HG03439 (cell line): ENCODE measurements at regions not wholly inside any gene's neighbourhood (a gene's known extent, or its start where the extent isn't known, plus 50 kb on each side); places are given as distances from the start of the nearest gene placed in this dataset.
"Not testable (repeated sequence)": the region's sequence is repeated elsewhere in the genome, so short reads cannot be mapped to it uniquely, and the experiment has no call there.

Experiments used
- ATAC-seq: cut with Tn5 transposase; IDR thresholded peaks from one replicate; pipeline ENCODE4 v1.9.1; 2021; ENCODE audit warnings: mild to moderate bottlenecking, moderate library complexity; ENCODE audit not compliant: unreplicated experiment

DNA sequence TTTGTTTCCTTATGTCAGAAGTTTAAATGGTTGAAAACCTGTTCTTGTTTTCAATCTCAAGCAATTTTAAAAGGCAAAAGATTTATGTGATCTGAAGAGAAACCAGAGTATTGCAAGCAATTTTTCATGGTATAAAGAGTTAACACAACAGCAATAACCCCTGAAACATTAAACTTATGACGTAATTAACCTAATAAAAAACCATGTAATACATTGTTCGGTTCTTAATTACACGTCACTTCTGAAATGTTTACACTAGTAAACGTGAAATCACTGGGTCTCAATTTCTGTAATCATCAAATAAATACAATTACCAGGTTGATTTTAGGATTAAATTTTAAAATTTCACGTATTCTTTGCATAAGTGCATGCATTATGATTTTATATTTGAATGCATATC is 914.5 kb downstream of the NLGN4X start:
- no peak for ATAC-seq

DNA sequence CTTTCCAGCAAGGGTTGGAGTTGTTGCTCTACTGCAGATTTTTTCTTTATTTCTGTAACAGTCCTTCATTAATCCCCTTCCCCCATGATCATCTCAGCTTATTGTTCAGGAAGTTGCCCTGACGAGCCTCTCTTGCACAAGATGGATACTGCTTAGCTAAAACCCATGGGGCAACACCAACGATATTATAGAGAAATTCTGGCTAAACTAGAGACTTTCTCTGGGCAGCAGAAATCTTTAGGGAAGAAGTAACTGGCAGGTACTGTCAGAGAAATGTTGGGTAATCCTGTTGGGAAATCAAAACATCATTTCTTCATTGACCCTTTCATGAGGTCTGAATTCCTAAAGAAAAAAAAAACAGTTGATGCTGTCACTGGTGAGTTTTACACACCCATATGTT is 921.3 kb downstream of the NLGN4X start:
- no peak for ATAC-seq

DNA sequence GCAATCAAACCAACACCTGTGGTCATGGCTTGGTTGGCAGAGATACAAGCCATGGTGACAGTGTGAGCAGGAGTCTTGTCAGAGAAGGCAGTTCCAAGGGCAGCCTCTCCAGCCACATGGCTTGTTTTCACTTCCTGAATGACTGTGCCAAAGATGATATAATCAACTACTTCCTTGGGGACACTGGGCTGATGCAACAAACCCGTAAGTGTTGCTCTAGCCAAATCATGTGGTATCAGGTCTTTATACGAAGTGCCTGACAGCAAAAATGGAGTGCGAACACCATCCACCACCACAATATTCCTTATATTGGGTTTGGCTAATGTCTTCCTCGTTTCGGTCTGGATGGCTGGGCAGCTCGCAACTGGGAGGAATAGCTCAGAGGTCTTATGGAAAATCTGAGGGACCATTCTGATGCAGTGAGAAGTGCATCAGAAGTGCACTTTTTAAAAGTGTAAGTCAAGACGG is 922.0 kb downstream of the NLGN4X start:
- no peak for ATAC-seq

DNA sequence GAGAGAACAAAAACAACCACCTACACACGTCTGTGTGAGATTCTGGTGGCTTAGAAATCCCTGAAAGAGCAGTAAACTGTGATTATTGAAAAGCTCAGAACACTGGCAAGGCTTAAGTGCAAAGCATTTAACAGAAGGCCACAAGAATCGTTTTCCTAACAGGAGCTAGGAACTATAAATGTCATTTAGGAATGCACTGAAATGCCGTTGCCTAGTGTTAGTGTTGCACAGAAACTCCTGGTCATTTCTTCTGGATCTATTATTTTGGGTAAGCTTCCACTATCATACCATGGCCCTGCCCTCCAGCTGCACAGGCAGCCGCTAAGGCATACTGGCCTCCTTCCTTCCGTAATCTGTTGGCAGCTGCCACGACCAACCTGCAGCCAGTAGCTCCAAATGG is 923.2 kb downstream of the NLGN4X start:
- ATAC-seq, result no peak

DNA sequence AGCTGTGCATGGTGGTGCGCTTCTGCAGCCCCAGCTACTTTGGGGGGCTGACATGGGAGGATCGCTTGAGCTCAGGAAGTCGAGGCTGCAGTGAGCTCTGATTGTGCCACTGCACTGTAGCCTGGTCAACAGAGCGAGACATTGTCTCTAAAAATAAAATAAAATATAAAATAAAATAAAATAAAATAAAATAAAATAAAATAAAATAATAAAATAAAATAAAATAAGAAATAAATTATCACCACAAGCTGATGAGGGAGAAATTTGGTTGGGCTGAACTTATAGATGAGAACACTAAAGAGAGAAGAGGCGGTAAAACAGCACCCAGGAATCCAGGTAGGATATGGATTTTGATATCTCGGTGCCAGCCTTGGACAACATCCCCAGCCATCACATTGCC is 933.7 kb downstream of the NLGN4X start:
- no peak for ATAC-seq

DNA sequence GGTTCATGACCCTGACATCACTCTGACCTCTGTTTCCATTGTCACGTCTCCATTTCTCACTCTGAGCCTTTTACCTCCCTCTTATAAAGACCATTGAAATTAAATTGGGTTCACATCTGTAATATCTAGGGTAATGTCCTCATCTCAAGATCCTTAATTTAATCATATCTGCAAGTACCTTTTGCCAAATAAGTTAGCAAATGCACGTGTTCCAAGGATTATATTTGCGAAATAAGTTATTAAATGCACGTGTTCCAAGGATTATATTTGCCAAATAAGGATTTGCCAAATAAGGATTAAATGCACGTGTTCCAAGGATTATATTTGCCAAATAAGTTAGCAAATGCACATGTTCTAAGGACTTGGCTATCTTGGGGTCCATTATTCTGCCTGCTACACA is 938.0 kb downstream of the NLGN4X start:
- no peak for ATAC-seq

DNA sequence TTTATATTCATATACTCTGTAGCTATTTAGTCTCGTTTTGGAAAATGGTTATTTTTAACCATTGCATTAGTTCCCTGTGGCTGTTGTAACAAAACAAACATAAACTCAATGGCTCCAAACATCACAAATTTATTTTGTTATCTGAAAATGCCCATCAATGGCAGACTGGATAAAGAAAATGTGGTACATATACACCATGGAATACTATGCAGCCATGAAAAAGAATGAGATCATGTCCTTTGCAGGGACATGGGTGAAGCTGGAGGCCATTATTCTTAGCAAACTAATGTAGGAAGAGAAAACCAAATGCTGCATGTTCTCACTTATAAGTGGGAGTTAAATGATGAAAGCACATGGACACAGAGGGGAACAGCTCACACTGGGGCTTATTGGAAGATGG is 938.7 kb downstream of the NLGN4X start:
- not testable (repeated sequence) for ATAC-seq

DNA sequence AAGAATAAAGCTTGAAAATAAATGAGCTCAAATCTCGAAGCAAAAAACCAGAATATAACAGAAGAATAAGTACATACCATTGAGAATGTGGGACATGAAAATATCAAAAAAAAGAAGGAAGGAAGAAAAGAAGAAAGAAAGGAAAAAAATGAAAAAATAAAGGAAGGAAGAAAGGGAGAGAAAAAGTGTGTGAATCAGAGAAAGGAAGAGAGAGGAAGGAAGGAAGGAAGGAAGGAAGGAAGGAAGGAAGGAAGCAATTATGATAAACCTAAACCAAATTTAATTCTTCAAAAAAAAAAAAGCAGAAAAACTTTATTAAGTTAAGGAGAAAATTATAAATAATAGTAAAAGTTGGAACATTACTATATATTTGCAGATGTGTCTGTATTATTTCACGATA is 949.8 kb downstream of the NLGN4X start:
- ATAC-seq, result no peak

DNA sequence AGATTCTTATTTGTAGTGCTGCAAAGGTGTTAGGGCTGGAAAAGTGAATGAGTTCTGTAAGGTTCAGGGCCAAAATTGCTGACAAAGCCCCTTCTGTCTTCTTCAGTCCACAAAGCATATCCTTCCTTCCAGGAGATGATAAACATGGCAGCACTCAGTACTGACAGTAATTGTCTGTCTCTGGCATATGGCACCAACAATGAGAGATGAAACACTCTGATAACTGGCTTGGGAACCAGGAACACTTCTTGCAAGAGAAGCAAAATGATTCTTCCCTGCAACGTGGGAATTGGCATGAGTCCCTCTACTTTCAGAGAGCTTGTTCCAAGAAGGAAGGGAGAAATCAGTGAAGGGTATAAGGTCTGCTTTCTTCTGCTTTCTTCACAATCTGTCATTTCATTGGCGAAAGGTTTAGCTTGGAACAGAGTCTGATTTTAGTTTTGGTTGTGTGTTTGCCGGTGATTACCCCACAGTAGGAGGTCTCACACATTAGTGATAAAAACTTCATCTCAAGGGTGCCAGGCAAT is 963.3 kb downstream of the NLGN4X start:
- no peak for ATAC-seq

DNA sequence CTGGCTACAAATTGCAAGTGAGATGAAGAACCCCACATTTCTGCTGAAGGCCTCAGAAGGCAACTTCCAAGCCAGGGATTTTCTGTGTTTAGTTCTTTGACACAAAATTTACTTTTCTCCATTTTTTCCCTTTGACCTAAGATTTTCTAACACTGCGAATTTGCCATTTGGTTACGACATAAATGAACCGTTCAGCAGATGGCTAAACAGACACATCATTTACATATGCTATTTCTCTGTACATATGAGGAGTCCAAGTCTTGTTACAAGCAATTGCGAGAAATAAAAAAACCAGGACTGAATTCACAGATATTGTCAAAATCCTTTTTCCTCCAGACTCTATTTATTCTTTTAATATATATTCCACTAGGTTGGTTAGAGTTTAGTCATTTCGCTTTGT is 978.6 kb downstream of the NLGN4X start:
- no peak for ATAC-seq

DNA sequence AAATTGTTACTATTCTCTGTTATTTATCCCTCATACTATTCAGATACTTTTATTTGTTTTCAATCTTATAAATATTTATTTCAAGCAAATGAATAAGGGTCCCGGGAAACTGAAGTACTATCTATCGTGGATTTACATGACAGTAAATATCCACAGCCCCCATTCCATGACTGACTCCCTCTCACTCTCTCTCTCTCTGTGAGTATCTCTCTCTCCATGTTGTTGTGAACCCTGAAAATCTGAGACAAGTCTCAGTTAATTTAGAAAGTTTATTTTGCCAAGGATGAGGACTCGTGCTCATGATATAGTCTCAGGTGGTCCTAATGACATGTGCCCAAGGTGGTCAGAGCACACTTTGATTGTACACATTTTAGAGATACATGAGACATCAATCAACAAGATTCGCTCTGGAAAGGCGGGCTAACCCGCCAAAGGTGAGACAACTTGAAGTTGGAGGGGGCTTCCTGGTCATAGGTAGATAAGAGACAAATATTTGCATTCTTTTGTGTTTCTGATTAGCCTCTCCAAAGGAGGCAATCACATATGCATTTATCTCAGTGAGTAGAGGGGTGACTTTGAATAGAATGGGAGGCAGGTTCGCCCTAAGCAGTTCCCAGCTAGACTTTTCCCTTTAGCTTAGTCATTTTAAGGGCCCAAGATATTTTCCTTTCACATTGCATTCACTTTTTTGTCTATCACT is 986.4 kb downstream of the NLGN4X start:
- no peak for ATAC-seq

DNA sequence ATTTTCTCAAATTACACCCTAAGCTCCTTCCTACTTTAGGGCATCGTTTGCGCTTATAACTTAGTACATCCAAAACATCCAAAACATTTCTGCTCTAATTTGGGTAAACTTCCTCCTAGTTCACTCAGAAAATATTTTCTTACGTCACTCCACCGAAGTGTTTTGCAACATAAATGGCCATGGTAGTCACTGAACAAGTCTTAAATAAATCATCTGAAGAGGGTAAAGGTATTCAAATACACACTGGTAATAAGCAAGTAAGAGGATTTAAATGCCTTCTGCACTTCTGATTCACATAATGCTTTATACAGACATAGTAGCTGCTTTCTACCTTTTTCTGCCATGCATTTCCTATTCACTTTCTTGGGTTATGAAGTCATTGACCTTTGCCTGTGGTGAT is 991.9 kb downstream of the NLGN4X start:
- ATAC-seq, result no peak

DNA sequence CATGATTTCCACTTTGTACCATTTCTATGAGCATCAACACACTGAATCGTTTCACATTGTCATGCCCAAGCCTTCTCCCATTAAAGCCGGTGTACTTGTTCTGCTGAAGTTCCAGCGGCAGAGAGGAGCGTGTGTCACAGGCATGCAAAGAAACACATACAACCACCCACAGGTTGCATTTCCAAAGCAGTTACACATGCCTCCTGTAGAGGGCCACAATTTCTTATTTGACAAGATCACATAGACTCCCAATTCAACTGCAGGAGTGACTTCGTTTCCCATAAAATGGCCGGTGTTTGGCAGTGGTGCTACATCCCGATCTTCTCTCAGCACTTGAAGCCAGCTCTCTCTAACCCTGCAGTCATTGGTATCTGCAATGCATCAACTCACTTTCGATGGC is 992.6 kb downstream of the NLGN4X start:
- ATAC-seq, result no peak

DNA sequence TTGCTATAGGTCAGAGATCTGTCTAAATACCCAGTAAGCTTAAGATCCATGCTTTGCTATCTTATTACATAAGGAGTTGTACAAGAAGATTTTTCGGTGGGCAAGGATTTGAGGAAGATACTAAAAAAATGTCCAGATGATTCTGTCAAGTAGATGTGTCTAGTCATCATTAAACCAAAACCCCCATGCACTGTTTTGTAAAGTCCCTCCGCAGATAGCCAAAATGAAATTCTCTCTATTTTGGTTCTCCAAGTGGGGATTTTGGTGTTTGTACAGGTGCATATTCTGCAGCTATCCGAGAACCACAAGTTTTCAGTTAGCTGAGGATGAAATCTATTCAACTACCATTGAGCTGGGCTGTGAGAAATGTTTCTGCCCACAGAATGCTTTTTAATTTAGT is 994.8 kb downstream of the NLGN4X start:
- ATAC-seq, result no peak

DNA sequence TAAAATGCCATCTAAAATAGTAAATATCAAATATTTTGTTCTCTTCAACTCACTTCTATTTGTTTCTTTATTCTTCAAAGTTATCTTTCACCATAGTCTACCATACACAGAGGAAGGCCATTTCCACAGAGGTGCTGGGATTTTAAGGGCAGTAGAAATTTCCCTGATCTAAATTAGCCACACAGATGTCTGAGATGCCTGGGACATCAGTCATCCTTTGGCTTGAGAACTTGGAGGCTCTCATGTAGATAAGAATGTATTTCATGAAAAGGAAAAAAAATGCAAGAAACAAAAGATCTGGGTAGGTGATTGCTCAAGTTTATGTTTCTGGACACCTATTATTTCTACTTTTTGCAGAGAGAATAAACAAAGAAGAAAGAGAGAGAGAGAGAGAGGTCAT is 1008.2 kb downstream of the NLGN4X start:
- no peak for ATAC-seq

DNA sequence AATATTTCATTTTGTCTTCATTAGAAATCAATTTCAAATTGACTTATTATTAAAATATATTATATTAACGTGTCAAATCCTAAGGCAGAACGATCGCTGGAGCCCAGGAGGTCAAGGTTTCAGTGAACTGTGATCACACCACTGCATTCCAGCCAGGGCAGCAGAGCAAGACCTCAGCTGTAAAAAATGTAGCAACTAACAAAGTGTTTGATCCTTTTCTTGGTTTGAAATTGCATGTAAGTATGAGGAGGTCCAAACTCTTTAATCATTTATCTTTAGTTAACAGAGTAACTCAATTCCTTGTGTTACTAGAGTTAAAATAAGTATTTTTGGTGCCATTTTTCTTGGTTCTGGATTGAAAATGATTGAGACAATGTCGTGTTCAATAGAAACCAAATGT is 1033.9 kb downstream of the NLGN4X start:
- ATAC-seq, result no peak

DNA sequence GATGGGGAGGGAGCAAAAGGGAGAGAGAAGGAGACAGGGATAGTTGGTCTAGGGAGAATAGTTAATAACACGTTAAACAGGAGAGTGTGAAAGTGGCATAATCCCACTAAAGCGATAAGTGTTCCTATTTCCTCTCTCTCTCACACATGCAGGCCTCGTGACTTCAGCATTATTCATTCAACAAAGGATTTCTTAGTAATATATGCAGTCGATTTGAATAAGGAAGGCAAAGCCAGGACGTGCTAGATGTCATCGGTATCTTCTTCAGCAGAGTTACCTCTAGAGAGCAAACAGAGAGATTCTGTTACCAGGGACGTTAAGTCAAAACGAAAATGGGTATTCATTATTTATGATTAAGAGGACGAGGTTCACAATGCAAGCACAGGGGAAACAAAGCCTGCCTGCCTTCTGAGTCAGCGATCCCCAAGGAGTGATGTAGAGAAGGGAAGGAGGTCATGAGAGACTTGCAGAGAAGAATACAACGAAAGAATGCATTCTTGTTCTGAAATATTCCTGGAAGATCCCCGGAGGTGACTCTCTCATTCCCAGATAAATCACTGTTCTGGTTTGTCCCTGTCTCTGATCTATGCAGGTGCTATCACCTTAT is 1048.4 kb downstream of the NLGN4X start:
- ATAC-seq, result no peak

DNA sequence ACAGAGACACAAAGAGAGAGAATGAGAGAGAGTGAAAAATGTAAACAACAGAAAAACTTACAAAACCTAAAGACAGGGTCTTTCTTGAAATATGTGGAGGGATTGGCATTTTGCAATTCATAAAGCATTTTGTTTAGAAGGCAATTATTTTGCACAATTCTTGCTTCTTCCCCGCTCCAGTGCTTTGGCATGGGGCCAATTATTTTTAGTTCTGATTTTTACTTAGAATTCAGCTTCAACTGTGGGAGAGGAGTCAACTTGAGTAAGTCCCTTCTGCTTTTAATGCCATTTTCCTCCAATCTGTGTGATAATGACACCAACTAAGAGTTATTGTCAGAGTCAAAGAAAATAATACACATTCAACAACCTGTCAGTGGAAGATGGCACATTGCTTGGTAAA is 1051.9 kb downstream of the NLGN4X start:
- no peak for ATAC-seq

DNA sequence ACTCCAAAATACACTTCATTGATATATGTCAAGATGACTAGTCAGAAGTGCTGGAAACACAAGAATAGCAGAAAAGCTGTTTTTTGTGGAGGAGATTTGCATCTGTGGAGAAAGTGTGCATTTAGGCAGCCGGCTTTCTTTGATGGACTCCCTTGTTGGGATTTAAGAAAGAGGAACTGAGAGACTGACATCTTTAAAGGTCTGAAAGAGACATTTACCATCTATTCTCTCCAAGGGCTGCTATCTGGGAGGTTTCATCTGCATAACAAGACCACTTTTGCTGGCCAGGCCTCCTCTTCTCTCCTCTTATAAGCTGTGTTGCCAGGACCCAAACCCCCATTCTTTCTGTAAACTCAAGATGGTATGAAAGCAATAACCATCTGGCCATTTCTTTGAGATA is 1065.0 kb downstream of the NLGN4X start:
- ATAC-seq, result no peak

DNA sequence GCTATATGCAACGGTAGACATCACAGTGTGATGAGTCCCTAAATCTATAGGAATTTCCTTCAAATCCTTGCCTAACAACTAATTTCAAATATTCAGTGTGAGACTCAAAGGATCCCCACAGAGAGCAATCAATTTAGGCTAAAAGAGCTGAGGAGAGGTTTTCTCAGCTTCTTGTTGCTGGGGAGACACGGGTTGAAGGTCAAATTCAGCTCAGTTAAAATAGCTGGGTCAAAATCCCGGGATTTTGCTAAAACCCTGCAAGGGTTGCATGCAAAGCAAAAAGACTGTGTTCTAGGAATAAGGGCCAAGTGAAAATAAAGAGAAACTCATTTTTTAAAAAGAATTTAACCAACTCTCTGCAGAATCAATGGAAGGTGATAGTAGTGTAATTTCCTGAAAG is 1073.4 kb downstream of the NLGN4X start:
- no peak for ATAC-seq

DNA sequence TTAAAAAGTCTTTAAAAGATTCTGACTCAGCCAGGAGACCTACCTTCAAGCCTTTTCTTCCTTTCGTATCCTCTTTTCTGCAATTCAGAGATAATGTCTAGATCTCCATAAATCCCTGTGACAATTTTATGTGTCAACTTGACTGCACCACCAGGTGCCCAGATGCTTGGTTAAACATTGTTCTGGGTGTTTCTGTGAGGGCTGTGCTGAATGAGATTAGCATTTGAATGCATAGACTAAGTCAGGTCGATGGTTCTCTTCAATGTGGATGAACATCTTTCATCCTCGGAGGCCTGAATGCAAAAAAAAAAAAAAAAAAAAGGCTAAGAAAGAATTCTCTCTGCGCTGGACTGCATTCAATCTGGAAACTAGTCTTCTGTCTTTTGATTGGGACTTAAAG is 1082.7 kb downstream of the NLGN4X start:
- no peak for ATAC-seq

DNA sequence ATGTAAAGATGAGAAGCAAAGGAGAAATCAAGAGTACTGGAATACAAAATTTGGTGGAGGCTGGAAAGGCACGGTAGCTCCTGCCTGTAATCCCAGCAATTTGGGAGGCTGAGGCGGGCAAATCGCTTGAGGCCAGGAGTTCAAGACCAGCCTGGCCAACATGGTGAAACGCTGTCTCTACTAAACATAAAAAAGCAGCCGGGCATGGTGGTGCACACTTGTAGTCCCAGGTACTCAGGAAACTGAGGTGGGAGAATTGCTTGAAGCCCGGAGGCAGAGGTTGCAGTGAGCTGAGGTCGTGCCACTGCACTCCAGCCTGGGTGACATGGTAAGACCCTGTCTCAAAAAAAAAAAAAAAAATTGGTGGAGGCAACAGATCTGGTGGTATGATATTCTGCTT is 1086.0 kb downstream of the NLGN4X start:
- ATAC-seq, result no peak
